GOT3 (cell line): ENCODE measurements at regions not wholly inside any gene's neighbourhood (a gene's known extent, or its start where the extent isn't known, plus 50 kb on each side); places are given as distances from the start of the nearest gene placed in this dataset.
"Not testable (repeated sequence)": the region's sequence is repeated elsewhere in the genome, so short reads cannot be mapped to it uniquely, and the experiment has no call there.

Experiments
- DNase-seq: peaks from one replicate; lab custom pipeline; 2025; ENCODE audit warnings: mixed read lengths; lab: John Stamatoyannopoulos, UW

DNA sequence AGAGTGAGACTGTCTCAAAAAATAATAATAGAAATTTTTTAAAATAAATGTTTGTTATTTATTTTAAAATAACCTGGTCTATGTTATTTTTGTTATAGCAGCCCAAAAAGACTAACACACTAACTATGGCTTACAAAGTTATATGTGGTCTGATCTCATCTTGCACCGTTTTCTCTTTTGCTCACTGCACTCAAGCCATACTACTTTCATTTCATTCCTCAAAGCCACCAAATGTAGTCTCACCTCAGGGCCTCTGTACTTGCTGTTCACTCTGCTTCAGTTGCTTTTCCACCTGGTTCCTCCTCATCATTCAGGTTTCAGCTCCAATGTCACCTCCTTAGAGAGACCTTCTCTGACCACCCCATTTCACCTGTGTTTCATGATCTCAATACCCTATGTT, 55.2 kb upstream of the MDM1 start:
- DNase-seq, result no peak

DNA sequence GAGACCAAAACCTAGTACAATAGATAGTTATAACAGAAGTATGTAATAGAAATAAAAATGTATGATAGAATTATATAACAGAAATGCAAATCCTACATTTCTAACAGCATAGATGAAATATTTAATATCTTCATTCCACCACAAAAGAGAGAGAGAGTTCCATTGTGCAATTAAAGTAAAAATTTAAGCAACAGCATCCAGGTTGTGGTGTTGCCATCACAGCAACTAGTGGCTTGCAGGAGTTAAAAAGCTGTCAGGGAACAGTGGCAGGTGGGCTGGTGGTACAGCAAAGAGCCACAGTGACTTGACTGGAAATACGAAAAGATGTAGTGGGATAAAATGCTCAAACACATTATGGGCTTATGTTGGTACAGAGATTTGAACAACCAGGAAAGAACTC, 57.1 kb upstream of the MDM1 start:
- no peak for DNase-seq

DNA sequence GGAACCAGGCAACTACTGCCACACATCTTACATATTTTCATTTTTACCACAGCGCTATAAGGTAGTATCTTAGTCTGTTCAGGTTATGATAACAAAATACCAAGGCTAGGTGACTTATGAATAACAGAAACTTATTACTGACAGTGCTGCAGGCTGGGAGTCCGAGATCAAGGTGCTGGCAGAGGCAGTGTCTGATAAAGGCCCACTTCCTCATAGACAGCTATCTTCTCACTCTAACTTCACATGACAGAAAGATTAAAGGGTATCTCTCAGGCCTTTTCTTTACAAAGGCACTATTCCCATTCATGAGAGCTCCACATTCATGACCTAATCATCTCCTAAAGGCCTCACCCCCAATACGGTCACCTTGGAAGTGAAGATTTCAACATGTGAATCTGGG, 59.8 kb upstream of the MDM1 start:
- DNase-seq, result no peak

DNA sequence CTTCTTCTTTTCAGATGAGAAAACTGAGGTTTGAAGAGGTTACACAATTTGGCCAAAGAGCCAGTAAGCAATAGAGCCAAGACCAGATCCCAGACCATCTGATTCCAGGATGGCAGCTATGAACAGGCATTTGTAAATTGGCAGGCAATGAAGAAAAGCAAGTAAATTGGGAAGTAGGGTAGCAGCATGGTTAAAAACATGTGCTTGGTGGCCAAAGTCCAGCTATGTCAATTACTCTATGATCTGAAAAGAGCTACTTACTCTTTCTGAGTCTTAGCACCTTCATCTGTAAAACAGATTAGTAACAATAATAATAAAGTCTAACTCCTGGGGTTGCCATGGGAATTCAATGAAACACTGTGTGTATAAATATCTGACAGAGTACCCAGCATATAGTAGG, 60.2 kb upstream of the MDM1 start:
- no peak for DNase-seq

DNA sequence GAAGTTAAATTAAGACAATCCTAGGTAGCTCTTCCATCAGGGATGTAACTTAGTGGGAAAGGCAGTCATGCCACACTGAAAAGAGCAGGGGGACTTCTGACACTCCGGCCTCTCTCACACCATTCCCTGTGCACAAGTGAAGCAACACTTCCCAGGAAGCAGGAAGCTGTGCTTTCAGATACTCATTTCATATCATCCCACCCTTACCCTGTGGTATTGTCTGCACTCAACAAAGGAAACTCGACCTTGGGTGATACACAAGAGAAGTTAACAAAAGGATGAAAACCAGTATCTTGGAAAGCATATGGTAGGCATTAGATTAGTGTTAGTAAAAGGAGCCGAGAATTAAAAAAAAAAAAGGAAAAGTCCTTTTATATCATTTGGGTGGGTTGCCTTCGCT, 61.3 kb upstream of the MDM1 start:
- DNase-seq, result no peak

DNA sequence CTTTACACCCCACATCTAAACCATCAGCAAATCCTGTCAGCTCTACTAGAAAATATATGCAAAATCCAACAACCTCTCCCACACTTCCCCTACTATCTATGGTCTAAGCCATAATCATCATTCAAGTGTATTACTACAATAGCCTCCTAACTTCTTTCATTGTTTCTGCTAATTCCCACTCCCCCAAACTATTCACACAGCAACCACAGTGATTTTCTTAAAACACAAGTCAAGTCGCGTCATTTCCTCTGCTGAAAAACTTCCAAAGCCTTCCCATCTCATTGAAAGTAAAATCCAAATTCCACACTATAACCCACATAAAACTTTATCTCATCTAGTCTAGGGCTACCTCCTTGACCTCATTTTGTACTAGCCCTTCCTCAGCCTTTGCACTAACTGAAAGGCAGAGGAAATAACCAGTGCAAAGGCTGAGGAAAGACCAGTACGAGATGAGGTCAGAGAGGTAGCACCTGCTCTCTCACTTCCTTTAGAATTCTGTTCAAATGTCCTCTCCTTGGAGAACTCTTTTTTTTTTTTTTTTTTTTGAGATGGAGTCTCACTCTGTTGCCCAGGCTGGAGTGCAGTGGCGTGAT, 65.5 kb upstream of the MDM1 start:
- DNase-seq, result no peak

DNA sequence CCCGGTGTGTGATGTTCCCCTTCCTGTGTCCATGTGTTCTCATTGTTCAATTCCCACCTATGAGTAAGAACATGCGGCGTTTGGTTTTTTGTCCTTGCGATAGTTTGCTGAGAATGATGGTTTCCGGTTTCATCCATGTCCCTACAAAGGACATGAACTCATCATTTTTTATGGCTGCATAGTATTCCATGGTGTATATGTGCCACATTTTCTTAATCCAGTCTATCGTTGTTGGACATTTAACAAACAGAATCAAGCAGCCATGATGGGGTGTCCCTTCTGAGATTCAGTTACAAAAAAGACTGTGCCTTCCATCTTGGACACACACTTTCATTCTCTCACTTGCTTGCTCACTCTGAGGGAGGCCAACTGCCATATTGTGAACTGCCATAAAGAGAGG, 66.5 kb upstream of the MDM1 start:
- DNase-seq, result not testable (repeated sequence)

DNA sequence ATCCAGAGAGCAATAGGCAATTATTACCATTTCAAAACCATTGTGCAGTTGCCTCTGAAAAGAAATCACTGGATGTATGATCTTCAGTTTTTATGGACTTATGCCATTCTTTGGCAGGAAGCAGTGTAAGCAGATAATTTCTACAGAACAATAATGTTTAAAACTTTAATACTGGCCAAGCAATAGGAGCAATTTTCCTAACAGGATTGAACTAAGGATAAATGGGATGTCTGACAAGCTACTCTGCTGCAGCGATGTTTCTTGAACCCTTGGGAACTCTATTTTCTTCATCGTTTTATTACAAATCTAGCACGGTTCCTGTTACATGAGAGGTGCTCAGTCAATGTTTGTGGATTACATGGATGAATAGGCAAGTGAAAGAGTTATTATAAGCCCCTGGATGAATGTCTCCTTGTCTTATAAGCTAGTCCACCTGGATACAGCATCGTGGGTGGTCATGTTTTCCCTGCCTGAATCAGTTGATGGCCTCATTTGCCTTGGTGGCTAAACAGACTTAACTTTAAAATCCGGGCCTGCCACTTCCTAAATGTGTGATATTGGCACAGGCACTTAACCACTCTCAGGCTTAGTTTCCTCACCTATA, 68.2 kb upstream of the MDM1 start:
- DNase-seq, result no peak

DNA sequence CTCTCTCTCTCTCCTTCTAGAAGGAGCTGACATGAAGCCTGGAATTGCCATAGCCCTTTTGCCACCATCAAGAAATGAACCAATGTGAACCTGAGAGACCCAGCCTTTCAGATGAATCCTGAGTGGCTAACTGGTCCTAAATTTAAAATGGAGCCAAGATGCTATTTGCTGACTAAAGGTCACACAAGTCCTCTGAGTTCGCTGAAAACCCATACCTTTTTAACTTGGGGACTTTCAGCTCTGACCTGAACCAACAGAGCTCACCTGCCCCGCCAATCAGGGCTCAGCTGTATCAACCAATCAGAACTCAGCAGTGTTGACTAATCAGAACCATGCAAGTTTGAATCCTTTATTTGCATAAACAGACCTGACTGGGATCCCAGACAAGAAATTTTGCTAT, 70.3 kb upstream of the MDM1 start:
- no peak for DNase-seq

DNA sequence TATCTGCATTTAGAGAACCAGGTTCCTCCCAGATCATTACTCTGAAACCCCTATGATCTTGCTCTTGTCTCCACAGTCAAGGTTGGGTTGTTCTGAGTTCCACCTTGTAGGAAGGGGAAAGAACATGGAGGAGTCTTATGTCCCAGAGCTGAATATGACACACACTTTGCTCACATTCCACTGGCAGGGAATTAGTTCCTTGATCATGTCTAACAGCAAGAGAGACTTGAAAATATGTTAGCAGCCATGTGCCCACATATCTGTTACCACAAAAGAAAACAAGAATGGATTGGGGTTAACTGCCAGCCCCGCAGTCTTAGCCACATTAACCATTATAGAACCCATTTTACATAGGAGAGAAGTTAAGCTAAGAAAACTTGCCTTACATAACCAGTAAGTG, 71.1 kb upstream of the MDM1 start:
- no peak for DNase-seq

DNA sequence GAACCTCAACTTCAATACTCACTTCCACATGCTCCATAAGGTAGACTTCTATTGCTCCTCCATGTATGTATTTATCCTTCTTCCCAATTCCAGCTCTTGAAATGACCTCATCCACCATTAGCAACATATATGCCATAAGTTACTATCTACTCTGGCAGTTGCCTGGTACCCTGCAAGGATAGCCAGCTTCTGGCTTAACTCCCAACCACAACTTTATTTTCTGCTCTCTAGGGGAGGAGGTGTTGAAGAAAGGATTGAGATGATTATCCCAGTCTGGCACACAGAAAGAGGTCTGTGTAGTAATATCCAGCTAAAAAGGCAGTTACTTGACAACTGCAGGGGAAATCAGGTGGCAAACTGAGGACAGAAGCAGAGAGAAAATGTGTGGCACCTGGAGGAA, 71.5 kb upstream of the MDM1 start:
- DNase-seq, result no peak

DNA sequence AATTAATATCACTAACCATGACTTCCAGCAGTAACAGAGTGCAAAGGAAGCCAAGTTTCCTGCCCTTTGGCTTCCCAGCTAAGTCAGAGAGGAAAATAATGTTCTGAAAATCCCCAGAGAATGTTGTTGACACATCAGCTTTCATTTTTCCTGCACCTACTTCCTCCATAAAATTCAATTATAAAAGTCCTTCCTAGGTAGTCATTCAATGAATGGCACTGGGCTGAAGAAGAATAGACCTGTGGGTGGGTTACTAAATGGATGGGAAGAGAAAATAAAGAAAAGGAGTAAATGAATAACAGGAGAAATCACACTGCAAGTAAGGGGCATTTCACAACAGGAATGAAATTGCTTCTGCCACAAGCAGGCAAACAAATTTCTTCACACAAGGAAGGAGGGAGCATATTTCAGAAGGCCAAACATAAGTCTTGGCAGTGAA, 73.2 kb upstream of the MDM1 start:
- no peak for DNase-seq

DNA sequence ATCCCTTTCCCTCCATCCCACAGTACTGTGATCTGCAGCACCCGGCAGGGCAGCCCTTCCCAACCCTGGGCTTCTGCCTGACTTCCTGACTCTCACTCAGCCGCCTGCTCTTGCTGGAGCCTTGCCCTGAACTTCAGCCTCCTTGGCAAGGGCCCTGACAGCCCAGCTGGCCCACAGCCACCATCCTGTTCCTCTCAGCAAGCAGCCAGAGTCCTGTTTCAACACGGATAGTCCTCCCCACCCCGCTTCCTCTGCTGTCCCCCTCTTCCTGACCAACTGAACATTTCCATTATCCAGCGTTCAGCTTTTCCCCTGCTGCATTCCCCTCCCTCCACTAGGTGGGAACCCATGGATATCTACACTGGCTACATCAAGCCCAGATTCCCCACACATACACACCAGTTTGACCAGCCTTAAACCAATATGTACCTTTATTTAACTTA, 74.0 kb upstream of the MDM1 start:
- peak; percentile 100 for DNase-seq

DNA sequence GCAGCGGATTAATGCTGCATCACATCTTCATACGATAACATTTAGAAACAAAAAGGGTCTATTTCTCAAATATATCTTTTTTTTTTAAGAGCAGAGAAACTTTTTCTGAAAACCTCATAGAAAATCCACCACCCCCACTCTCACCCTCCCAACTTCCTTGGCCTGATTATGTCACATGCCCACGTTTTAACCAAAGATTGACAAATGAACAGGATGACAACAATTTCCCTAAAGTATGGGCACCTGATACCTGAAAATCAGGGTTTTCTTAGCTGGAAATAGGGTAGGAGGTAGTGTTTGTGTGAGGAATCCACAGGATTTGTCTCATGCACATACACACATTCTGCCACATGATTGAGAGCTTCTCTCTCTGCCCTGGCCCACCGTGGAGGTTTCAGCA, 74.7 kb upstream of the MDM1 start:
- no peak for DNase-seq

DNA sequence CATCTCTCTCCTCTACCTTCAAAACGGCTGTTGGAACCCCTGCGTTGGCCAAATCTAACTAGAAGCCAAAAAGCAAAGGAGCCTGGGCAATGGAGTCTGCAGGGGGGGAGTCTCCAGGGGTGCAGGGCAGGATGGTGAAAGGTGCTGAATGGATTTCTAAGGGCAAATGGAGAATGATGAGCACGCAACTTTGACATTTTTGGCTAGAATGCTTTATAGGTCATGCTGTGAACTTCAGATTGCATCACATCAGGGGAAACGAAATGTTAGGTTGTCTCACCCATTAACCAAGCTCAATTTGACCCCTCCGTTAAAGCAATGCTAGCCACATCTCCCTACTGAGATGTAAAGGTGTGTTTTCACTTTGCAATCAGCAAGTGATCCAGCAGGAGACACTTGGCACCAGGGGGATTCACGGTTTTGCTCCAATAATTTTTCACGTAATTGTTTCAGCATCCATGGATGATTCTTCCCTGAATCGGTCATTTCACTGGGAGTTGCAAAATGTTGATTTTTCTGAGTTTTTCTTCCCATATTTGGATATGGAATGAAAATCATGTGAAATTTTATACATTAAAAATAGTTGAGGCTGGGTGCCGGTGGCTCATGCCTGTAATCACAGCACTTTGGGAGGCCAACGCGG, 78.0 kb upstream of the MDM1 start:
- DNase-seq, result no peak

DNA sequence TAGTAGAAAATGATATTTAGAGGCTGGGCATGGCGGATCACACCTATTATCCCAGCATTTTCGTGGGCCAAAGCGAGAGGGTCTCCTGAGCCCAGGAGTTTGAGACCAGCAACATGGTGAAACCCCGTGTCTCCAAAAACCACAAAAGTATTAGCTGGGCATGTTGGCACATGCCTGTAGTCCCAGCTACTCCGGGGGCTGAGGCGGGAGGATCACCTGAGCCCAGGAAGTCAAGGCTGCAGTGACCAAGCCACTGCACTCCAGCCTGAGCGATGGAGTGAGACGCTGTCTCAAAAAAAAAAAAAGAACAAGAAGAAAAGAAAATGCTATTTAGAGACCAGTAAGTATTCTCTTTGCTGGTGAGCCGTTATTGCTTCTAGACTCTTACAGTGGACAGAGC, 79.2 kb upstream of the MDM1 start:
- DNase-seq, result no peak

DNA sequence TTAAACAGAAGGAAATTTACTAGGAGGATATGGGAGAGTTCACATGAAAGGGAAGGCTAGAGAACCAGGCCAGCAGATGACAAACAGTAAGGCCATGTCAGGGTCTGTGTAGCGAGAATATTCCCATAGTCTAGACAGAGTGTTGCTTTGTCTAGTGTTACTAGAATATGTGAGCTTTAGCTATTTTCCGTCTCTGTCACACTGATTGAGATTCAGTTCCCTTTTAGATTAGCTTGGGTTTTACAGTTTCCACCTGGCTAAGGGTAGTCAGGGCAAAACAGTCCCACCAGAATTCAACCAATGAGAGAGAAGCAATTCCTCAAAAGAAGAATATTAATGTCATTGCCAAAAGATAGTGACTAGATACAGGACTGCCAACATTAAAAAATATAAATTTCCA, 82.8 kb upstream of the MDM1 start:
- no peak for DNase-seq

DNA sequence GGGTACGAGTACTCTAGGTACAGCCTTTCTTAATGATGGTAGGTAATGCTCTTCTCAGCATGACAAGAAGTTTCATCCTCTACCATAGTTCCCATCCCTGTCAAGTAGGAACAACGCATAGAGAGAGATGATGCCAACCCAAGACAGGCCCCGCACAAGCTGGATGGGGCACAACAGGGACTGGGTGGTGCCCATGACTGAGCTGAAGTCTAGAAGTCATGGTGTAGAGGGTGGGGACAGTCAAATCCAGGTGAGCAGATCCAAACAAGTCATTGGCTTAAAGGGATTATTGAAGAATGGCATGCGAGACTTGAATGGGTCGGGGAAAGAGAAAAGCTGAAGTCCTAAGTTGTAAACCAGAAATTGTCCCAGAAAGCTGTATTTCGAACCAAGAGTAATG, 84.2 kb upstream of the MDM1 start:
- no peak for DNase-seq

DNA sequence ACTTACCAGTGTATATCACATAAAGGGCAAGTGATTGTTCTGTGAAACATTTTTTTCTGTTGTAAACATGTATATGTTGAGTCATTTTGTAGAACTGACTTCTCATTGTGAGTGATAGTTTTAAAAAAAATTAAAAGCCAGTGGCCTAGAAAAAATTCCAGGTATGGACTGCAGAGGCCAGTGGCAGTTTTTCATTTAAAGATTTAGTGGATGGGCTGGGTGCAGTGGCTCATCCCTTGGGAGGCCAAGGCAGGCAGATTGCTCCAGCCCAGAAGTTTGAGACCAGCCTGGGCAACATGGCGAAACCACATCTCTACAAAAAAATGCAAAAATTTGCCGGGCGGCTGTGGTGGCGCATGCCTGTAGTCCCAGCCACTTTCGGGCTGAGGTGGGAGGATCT, 84.7 kb upstream of the MDM1 start:
- DNase-seq, result no peak

DNA sequence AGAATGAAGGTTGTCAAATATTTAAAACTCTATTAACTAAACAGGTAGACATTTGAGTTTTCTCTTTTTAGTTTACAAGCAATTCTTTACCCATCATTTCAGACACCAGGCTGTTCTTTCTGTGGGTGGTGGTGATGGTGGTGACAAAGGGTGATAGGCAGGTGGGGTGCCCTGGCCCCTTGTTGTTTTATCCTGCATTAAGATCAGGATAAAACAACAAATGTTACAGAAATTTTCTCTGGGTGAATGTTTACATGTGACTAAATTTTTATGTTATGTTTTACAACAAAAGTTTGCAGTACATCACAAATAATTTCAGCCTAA, 85.9 kb upstream of the MDM1 start:
- DNase-seq, result no peak

DNA sequence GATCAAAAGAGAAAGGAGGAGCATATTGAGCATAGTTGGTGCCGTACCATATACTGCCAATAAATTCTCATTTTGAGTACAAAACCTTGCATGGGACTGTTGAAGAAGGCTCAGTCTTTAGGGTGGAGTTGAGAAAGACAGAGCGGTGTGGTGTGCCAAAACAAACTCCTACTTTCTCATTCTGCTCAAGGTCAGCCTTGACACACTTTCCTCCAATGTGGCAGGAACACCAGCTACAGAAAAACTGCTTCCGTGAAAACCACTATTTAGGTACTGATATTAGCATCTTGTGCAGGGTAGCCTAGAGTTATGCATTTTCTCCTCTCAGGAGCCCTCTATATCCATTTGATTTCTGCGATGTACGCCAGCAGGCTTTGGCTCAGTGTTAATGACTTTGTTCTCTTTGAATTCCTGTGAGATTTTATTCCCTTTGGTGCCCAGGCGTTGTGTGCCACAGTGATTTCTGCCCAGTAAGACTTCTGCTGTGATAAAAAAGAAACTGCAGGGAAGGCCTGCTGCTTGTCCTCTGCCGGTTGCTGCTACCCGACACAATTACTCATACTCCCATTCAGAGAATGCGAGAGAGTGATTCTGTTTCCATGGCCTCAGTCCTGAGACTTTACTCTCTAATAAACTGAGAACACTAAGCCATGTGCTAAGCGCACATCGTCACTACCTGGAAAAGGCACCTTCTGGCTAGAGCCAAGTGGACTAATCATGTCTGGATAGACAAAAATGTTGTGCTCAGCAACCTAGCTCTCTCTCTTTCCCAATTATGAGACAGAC, 88.3 kb upstream of the MDM1 start:
- no peak for DNase-seq

DNA sequence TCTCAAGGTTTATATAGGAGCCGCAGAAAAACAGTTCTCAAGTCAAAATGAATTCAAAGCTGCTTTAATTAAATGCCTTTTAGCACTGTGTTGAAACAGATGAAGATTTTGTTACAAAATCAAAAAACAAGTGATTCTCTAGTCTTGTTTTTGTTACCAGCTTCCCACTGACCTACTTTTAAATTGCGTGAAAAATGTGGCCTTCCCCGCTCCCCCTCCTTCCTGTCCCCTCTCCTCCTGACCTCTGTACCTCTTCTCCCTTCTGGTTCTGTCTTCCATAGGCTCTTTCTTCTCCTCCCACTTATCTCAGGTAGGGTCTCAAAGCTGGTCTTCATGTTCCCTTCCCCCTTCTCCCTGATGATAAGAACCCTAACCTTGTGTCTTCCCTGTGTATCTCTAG, 90.0 kb upstream of the MDM1 start:
- DNase-seq, result no peak

DNA sequence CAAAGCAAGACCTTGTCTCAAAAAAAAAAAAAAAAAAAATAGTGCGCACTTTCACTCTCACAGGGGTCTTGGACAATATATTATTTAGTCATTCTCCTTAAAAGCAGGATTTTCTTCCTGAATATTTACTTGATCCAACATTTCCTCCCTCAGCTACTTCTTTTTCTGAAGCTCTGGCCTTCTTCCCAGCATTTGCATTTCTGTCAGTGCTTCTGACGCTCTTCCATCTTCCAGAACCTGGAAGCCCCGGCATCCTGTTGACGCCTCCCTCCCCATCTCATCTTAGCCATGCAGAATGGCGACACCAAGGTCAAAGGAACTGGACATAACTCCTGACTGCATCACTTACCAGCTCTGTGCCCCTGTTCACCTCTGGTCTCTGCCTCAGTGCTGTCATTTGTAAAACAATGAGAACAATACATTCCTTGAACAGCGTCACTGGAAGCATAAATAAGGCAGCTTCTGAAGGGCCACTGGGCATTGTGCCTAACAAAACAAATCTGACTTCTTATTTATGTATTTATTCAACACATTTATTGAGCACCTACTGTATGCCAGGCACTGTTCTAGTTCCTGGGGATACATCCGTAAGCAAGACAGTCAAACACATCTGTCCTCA, 90.9 kb upstream of the MDM1 start:
- no peak for DNase-seq
